GM19328 (cell line): ENCODE measurements at regions not wholly inside any gene's neighbourhood (a gene's known extent, or its start where the extent isn't known, plus 50 kb on each side); places are given as distances from the start of the nearest gene placed in this dataset.
"Not testable (repeated sequence)": the region's sequence is repeated elsewhere in the genome, so short reads cannot be mapped to it uniquely, and the experiment has no call there.

Experiments
- ATAC-seq: cut with Tn5 transposase; IDR thresholded peaks from one replicate; pipeline ENCODE4 v1.9.1; 2021; ENCODE audit warnings: mild to moderate bottlenecking, moderate library complexity; ENCODE audit not compliant: unreplicated experiment

- ATAC-seq, result no peak
These were observed 100.4 kb upstream of the GALNT18 start for GRCh38 chr11:11722246-11722645.

- ATAC-seq, result no peak
These were observed 96.7 kb upstream of the GALNT18 start for GRCh38 chr11:11718511-11718910.

DNA sequence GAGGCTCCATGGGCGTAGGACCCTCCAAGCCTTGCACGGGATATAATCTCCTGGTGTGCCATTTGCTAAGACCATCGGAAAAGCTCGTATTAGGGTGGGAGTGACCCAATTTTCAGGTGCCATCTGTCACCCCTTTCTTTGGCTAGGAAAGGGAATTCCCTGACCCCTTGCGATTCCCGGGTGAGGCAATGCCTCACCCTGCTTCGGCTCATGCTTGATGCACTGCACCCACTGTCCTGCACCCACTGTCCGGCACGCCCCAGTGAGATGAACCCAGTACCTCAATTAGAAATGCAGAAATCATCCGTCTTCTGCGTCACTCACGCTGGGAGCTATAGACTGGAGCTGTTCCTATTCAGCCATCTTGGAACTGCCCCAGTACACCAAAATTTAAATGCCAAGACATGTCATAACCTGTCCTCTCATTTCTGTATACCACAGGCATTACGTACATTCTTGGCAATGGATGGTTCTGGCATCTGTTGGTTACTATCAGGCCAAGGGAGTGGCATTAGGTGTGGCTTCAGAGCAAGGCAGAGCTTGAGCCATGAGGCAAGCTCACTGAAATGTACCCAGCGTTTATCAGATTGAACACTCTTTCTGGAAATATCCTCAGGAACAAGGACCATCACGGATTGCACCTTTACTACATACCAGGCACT, 95.4 kb upstream of the GALNT18 start:
- no peak for ATAC-seq

DNA sequence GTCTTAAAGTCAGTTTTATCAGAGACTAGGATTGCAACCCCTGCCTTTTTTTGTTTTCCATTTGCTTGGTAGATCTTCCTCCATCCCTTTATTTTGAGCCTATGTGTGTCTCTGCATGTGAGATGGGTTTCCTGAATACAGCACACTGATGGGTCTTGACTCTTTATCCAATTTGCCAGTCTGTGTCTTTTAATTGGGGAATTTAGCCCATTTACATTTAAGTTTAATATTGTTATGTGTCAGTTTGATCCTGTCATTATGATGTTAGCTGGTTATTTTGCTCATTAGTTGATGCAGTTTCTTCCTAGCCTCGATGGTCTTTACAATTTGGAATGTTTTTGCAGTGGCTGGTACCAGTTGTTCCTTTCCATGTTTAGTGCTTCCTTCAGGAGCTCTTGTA, 93.3 kb upstream of the GALNT18 start:
- not testable (repeated sequence) for ATAC-seq

GRCh38 chr11:11710556-11710955, 88.8 kb upstream of the GALNT18 start:
- no peak for ATAC-seq

DNA sequence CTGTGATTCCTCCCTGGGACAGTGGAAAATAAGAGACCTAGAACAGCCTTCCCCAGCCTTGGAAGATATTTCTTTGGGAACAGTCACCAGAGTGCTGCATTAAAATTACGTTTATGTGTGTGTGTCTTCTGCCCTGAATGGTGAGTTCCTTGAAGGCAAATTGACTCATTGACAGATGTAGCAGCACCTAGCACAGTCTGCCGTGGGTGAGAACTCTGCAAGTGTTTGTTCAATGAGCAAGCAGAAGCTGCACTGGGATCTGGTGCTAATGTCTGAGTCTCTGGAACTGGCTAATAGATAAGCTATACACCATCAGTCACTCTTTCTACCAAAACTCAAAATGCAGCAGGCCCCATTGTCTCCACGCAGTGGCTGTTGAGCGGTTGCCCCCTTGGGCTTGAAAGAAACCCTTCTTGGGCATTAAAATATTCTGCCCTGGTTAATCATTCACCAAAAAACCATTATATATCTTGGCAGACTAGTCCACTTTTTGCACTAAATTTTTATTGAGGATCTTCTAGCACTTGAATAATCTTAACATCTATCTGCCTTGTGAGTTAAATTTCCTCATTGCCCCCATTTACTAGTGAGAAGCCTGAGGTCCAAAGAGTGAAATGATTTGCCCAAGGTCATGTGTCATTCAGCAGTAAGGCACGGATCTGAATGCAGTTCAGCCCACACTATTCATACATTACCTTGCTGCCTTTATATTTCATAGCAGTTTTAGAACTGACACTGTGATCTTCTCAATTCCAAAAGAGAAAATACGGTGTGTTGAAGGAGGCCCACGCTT, 87.8 kb upstream of the GALNT18 start:
- ATAC-seq, result no peak

GRCh38 chr11:11708256-11708655, 86.5 kb upstream of the GALNT18 start:
- ATAC-seq, result no peak

DNA sequence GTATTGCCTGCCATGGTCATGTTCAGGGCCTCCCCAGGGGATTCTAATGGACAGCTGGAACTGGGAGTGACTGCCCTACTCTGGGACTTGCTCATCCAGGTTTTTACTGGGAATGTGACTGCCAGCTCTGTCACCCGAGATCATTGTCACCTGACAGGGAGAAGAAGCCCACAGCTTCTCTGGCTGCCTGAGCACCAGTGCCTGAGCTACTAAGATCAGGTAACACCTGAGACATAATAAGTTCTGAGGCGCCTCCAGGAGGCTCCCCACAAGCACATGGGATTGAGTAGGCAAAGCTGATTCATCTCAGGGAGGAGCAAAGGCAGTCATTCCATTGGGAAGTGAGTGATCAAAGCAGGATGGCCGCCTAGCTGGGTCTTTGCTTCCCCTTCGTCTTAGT, 84.2 kb upstream of the GALNT18 start:
- no peak for ATAC-seq

GRCh38 chr11:11703885-11704284, 82.1 kb upstream of the GALNT18 start:
- ATAC-seq, result no peak

GRCh38 chr11:11701070-11701469, 79.3 kb upstream of the GALNT18 start:
- ATAC-seq, result no peak

- no peak for ATAC-seq
These were observed 76.0 kb upstream of the GALNT18 start for GRCh38 chr11:11697796-11698195.

DNA sequence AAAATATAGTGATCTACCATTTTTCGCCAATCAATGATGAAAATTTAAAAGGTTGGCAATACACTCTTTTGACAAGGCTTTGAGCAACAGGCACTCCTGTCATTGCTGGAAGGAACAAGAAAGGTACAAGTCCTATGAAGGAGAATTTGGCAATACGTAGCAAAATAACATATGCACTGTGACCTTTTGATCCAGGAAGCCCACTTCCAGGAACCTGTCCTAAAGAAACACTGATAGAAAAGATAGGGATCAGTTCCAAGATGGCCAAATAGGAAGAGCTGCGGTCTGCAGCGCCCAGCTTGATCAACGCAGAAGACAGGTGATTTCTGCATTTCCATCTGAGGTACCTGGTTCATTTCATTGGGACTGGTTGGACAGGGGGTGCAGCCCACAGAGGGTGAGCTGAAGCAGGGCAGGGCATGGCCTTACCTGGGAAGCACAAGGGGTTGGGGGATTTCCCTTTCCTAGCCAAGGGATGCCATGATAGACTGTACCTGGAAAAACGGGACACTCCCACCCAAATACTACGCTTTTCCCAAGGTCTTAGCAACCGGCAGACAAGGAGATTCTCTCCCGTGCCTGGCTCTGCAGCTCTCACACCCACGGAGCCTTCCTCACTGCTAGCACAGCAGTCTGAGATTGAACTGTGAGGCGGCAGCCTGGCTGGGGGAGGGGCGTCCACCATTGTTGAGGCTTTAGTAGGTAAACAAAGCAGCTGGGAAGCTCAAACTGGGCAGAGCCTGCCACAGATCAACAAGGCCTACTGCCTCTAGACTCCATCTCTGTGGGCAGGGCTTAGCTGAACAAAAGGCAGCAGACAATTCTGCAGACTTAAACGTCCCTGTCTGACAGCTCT, 69.7 kb upstream of the GALNT18 start:
- no peak for ATAC-seq

GRCh38 chr11:11681536-11681935, 59.7 kb upstream of the GALNT18 start:
- no peak for ATAC-seq

DNA sequence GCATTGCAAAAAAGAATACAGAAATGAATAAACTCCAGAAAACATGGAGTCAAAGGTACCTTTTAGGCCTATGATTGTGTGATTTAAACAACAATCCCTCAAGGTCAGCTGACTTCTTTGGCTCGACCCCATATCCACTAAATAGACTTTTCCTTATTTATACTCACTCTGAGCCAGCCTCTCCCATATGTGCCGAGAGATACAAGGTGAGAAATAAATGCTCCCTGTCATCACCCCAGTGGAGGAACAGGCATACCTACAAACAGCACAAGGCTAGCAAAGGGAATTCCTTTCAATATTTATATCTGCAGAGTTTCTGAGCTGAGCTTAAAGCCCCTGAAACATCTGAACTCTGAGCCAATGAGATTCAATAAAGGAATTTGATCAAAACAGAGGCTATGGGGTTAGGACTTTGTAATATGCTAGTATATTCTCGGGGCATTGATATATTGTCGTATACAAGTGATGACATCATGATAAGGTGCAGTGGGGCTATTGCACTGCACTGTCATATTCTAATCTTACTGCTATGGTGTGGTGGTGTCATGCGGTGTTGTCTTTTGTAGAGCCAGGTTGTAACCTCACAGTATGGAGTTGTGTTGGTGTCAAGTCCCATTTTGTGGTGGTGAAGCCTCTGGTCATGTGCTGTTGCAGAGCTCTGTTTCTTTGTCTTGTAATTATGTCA, 56.0 kb upstream of the GALNT18 start:
- no peak for ATAC-seq

DNA sequence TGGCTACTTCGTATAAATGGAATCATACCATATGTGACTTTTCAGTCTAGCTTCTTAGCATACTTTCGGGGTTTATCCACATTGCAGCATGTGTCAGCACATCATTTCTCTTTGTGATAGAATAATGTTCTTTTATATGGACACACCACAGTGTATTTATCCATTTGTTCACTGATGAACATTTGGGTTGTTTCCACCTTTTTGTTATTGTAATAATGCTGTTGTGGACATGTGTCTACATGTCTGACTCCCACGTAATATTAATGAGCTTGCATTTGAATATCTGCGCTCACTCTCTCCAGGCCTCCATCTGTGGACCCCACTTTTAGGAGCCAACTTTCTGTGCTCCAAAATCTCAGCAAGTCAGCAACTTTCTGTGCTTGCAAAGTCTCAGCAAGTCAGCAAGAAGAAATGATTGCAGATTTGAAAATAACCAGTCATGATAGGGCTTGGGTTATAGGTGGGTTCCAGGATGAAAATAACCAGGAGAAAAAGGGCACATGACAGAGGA, 53.9 kb upstream of the GALNT18 start:
- ATAC-seq, result no peak

- ATAC-seq, result no peak
These were observed 51.0 kb upstream of the GALNT18 start for GRCh38 chr11:11672789-11673188.

DNA sequence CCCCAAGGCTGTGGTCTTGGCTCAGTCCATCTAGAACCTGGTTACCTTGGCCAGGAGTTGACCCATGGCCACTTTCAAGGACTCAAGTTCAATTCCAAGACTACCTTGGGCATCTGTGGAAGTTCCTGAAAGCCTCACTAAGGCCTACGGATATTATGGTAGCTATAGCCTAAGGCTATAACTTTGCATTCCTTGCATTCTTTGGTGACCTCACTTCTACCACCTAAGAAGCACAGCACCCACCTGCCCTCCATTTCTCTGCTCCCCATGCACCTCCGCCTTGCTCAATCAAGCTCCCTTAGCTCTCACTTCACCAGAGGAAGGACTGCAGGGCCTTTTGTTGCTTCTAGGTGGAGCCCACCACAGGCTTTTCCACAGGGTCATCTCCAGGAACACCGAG, 50.3 kb upstream of the GALNT18 start:
- no peak for ATAC-seq
